ENCODE measurements at regions not wholly inside any gene's neighbourhood (a gene's known extent, or its start where the extent isn't known, plus 50 kb on each side); places are given as distances from the start of the nearest gene placed in this dataset.

- TF ChIP-seq CTCF (IDR thresholded peaks at IDR 0.05) (no peak), NFIC (IDR thresholded peaks at IDR 0.05; ENCODE audit: borderline replicate concordance) (no peak), ELF1 (IDR thresholded peaks at IDR 0.05) (no peak), SIN3A (IDR thresholded peaks at IDR 0.05; ENCODE audit: borderline replicate concordance, low read depth, low read length) (no peak), NRF1 (IDR thresholded peaks at IDR 0.05; ENCODE audit: low read depth, low read length) (no peak)
Observed at GRCh38 chr20:60281295-60281694, 323.1 kb downstream of the CDH26 start.

All from SK-N-SH (cell line).